HepG2 (cell line): ENCODE measurements at regions not wholly inside any gene's neighbourhood (a gene's known extent, or its start where the extent isn't known, plus 50 kb on each side); places are given as distances from the start of the nearest gene placed in this dataset.

ENCODE experiments used
- ATAC-seq: fragments of 200-7000 bp; cut with Tn5 transposase; 3 replicates; pipeline ENCODE4 v1.9.1; 2020; ENCODE audit warnings: mild to moderate bottlenecking, moderate library complexity
- BruUV-seq: library from RNA; stranded (reverse); fragments of 400-500 nt; replicated peaks from 2 replicates; lab custom pipeline; 2021; lab: Mats Ljungman, UMichigan
- CTCF ChIA-PET: fragments of 300-600 bp; formaldehyde crosslinking; extraction: SDS; loops from one replicate; lab custom pipeline; 2021; ENCODE audit warnings: low total read pairs, inconsistent platforms, low intra/inter-chr PET ratio; lab: Yijun Ruan, JAX
- POLR2A ChIA-PET: fragments of 350-600 bp; sonication (Branson Sonifier 250); formaldehyde crosslinking; loops from one replicate; lab custom pipeline; 2020; ENCODE audit warnings: antibody characterized with exemption, inconsistent platforms; lab: Yijun Ruan, JAX
- DNase-seq: peaks from one replicate; pipeline ENCODE4 v3.0.0-alpha.2; 2015; ENCODE audit warnings: low spot score
- FAIRE-seq: peaks from 3 replicates; lab custom pipeline; 2011; peaks lifted over from hg19 to GRCh38; lab: Jason Lieb, UNC
- H2AFZ ChIP-seq: one replicate; pipeline ENCODE4 v1.6.1; 2011; ENCODE audit warnings: low read length, inconsistent platforms
- H3K27ac ChIP-seq: fragments of 300-600 bp; 3 replicates; pipeline ENCODE4 v1.8.0; 2011; ENCODE audit warnings: mixed run types, mild to moderate bottlenecking, mixed read lengths, low read length, inconsistent platforms; ENCODE audit not compliant: insufficient read depth; ENCODE audit errors: extremely low read length
- H3K27me3 ChIP-seq, 2 experiments: fragments of 200-600 bp in 1 of 2; 2 replicates in 1 of 2; 3 replicates in 1 of 2; pipeline versions ENCODE4 v1.6.0 to v1.8.0; 2011; ENCODE audit warnings: low read length in 2 of 2, mild to moderate bottlenecking in 2 of 2, moderate library complexity in 2 of 2, inconsistent platforms in 1 of 2; ENCODE audit not compliant: insufficient read depth in 2 of 2, control insufficient read depth in 1 of 2
- H3K36me3 ChIP-seq, 2 experiments: fragments of 200-600 bp in 1 of 2; replicated peaks in 1 of 2; 2 replicates in 1 of 2; 3 replicates in 1 of 2; pipeline versions ENCODE4 v1.5.1 to v1.8.0; 2011; ENCODE audit warnings: low read length in 2 of 2, inconsistent platforms in 1 of 2; ENCODE audit not compliant: insufficient read depth in 2 of 2, control insufficient read depth in 1 of 2
- H3K4me1 ChIP-seq: 2 replicates; pipeline ENCODE4 v1.5.1; 2012; ENCODE audit warnings: low read length, inconsistent platforms; ENCODE audit not compliant: insufficient read depth
- H3K4me2 ChIP-seq: 2 replicates; pipeline ENCODE4 v1.6.0; 2011; ENCODE audit warnings: low read depth, low read length, inconsistent platforms
- H3K4me3 ChIP-seq, 3 experiments: fragments of 200-600 bp in 1 of 3; sonication (generic), shearing (Covaris generic) in 1 of 3; replicated peaks in 1 of 3; 2 replicates each; pipeline ENCODE4 v1.5.1; 2011 to 2016; ENCODE audit warnings: low read length in 3 of 3, inconsistent platforms in 2 of 3, low read depth in 2 of 3, mild to moderate bottlenecking in 2 of 3, control low read depth in 1 of 3, mixed read lengths in 1 of 3; ENCODE audit not compliant: insufficient read depth in 1 of 3
- H3K79me2 ChIP-seq: one replicate; pipeline ENCODE4 v1.6.1; 2011; ENCODE audit warnings: low read length, inconsistent platforms; ENCODE audit not compliant: insufficient read depth
- H3K9ac ChIP-seq: 2 replicates; pipeline ENCODE4 v1.6.0; 2011; ENCODE audit warnings: mild to moderate bottlenecking, low read depth, low read length, inconsistent platforms; ENCODE audit not compliant: insufficient read depth
- H3K9me3 ChIP-seq: 2 replicates; pipeline ENCODE4 v1.5.1; 2012; ENCODE audit warnings: mild to moderate bottlenecking, low read length
- H4K20me1 ChIP-seq: 2 replicates; pipeline ENCODE4 v1.6.0; 2011; ENCODE audit warnings: inconsistent platforms, mild to moderate bottlenecking, low read length, moderate library complexity; ENCODE audit not compliant: insufficient read depth
- DPF2 ChIP-seq: sonication (generic); formaldehyde crosslinking; IDR thresholded peaks from 2 replicates; pipeline ENCODE4 v1.4.0; 2020; ENCODE audit warnings: mild to moderate bottlenecking, low read depth, missing genetic modification reagents, borderline replicate concordance
- KLF16 ChIP-seq, 2 experiments: sonication (generic) in 1 of 2; formaldehyde crosslinking in 1 of 2; IDR thresholded peaks; 2 replicates each; pipeline versions ENCODE4 v1.6.1 to v1.8.0; 2016 to 2023; ENCODE audit warnings: missing genetic modification reagents in 2 of 2, missing compliant biosample characterization in 1 of 2
- MAFK ChIP-seq, 2 experiments: IDR thresholded peaks in 1 of 2; conservative IDR thresholded peaks in 1 of 2; 2 replicates each; pipeline ENCODE4 v1.6.1; 2011; ENCODE audit warnings: improper control_type of control experiment in 2 of 2, low read length in 2 of 2
- MXD4 ChIP-seq: IDR thresholded peaks from 2 replicates; pipeline ENCODE4 v1.6.1; 2016; ENCODE audit warnings: mild to moderate bottlenecking, missing biosample characterization, missing genetic modification reagents
- POLR2AphosphoS5 ChIP-seq: IDR thresholded peaks from 2 replicates; pipeline ENCODE4 v1.6.1; 2012; ENCODE audit warnings: low read depth, low read length
- ZFY ChIP-seq: sonication (generic); formaldehyde crosslinking; IDR thresholded peaks from 2 replicates; pipeline ENCODE4 v1.4.0; 2020; ENCODE audit warnings: missing genetic modification reagents
- ZNF619 ChIP-seq: sonication (generic); formaldehyde crosslinking; IDR thresholded peaks from 2 replicates; pipeline ENCODE4 v1.4.0; 2020; ENCODE audit warnings: mild to moderate bottlenecking, missing genetic modification reagents
- ZNF644 ChIP-seq: IDR thresholded peaks from 2 replicates; pipeline ENCODE4 v1.6.1; 2016; ENCODE audit warnings: low read depth
- WGBS: methylation state at CpG from one replicate; pipeline ENCODE4 v1.1.6; 2017; ENCODE audit warnings: low lambda C conversion rate; 5-methylcytosine and 5-hydroxymethylcytosine counted together
- in situ Hi-C: cut with HindIII; loops from 2 replicates; pipeline ENCODE4 v1.10.0; 2017; ENCODE audit warnings: low pct_unique_long_range_greater_than_20kb; ENCODE audit not compliant: extremely low pct_ligation_motif_present
- intact Hi-C: fragments of 100-400 bp; cut with micrococcal nuclease; formaldehyde crosslinking; loops from one replicate; pipeline ENCODE4 v1.10.0; 2022; ENCODE audit not compliant: unreplicated experiment
- TF ChIP-seq, protein P1 (sequence below): IDR thresholded peaks from 2 replicates; pipeline ENCODE4 v1.6.1; 2016; ENCODE audit warnings: control low read depth

DNA sequence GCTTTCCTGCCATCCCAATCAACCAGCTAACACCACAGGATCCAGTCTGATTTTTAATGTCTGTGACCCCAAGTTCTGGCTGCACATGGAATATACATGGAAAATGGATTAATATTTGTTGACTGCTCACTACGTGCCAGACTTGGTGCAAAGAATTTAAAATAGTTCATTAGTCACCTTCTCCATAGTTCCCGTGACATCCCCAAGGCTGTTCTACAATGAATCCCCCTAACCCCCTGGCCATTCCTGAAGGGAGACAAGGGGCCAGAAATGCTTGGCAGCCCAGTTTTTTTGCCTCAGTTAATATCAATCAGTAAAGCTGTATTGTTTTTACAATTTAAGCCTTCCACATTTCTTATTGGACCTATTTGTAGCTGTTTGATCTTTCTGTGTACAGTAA is 71.0 kb upstream of the ST3GAL5 start:
- FAIRE-seq (no peak), DNase-seq (no peak), ATAC-seq (no peak)
- no peaks in the 10 kb centered on the region for H3K79me2 ChIP-seq
- no peaks in the 10 kb centered on the region; the same call in 1 of the 2 replicates for H3K9me3 ChIP-seq
- BruUV-seq: no TSS peak
- H3K9ac ChIP-seq: no peak overlapping the region
- no peaks in the 10 kb centered on the region; a peak in 1 of 5 replicates for H3K27me3 ChIP-seq
- H3K4me1 ChIP-seq: peaks cover 19% of the 10 kb centered on the region
- H3K4me3 ChIP-seq: no peak overlapping the region
- H3K27ac ChIP-seq: no peak overlapping the region
- ChIA-PET POLR2A (no interaction called here), CTCF (no interaction called here)
- intact Hi-C loops: loop anchor here (5.0 kb wide), 1 partner anchor 447 kb away; no protein-coding TSS in a partner anchor
- no peaks in the 10 kb centered on the region for H4K20me1 ChIP-seq
- H2AFZ ChIP-seq: no peak overlapping the region
- TF ChIP-seq KLF16 (CRISPR knock-in tag; IDR thresholded peaks at IDR 0.05): no peak
- TF ChIP-seq MAFK (conservative IDR thresholded peaks at IDR 0.05 in 1 of 2, IDR thresholded peaks at IDR 0.05 in 1 of 2; ENCODE audit: low read length in 2 of 2): no peak
- TF ChIP-seq, protein P1, sequence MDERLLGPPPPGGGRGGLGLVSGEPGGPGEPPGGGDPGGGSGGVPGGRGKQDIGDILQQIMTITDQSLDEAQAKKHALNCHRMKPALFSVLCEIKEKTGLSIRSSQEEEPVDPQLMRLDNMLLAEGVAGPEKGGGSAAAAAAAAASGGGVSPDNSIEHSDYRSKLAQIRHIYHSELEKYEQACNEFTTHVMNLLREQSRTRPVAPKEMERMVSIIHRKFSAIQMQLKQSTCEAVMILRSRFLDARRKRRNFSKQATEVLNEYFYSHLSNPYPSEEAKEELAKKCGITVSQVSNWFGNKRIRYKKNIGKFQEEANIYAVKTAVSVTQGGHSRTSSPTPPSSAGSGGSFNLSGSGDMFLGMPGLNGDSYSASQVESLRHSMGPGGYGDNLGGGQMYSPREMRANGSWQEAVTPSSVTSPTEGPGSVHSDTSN (CRISPR knock-in tag): no peak
- no peak for TF ChIP-seq ZFY (CRISPR knock-in tag)
- no peak for TF ChIP-seq MXD4
- no peak for TF ChIP-seq ZNF619 (CRISPR knock-in tag)
- TF ChIP-seq POLR2AphosphoS5: no peak
- no peaks in the 10 kb centered on the region for H3K36me3 ChIP-seq
- H3K4me2 ChIP-seq: no peak overlapping the region
- 60% methylated on average over 2 of the region's 2 CpGs for WGBS
- in situ Hi-C loops: no loop called here

DNA sequence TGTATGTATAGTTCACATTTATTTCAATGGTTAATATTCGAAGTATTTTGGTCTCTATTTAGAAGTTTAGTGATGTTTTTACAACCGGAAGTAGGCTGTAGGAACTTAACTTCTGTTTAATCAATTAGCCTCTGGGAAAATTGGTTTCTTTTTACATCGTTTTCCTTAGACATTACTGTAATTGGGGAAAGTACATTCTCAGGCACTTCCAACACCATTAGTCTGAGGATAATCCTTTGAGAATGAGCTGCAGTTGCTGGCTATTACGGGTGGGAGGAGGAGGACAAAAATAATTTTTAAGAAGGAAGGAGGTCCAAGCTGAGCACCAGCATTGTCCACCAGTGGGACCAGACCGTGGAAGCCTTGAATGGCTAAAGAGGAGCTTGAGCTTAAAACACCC is 70.4 kb upstream of the ST3GAL5 start:
- FAIRE-seq (no peak), DNase-seq (no peak), ATAC-seq (no peak)
- no TSS peak for BruUV-seq
- no peak overlapping the region for H3K9ac ChIP-seq
- no peak for TF ChIP-seq DPF2
- TF ChIP-seq ZNF644 (CRISPR knock-in tag): no peak
- H3K4me3 ChIP-seq: no peak overlapping the region
- H3K4me1 ChIP-seq: peaks cover 22% of the 10 kb centered on the region
- H3K36me3 ChIP-seq: no peaks in the 10 kb centered on the region
- no peak overlapping the region for H3K4me2 ChIP-seq
- 33% methylated on average over 5 of the region's 5 CpGs for WGBS
- intact Hi-C loops: loop anchor here (5.0 kb wide), 1 partner anchor 448 kb away; no protein-coding TSS in a partner anchor
- H3K9me3 ChIP-seq: no peaks in the 10 kb centered on the region; the same call in 1 of the 2 replicates
- H2AFZ ChIP-seq: no peak overlapping the region
- no peaks in the 10 kb centered on the region for H3K79me2 ChIP-seq
- no peaks in the 10 kb centered on the region for H4K20me1 ChIP-seq
- no peak overlapping the region for H3K27ac ChIP-seq
- no peaks in the 10 kb centered on the region; a peak in 1 of 5 replicates for H3K27me3 ChIP-seq
- CTCF ChIA-PET: no interaction called here
- POLR2A ChIA-PET: no interaction called here
- in situ Hi-C loops: no loop called here
